HG03139 (cell line): ENCODE measurements at regions not wholly inside any gene's neighbourhood (a gene's known extent, or its start where the extent isn't known, plus 50 kb on each side); places are given as distances from the start of the nearest gene placed in this dataset.

Experiments
- ATAC-seq: cut with Tn5 transposase; IDR thresholded peaks from one replicate; pipeline ENCODE4 v1.9.1; 2021; ENCODE audit not compliant: unreplicated experiment

DNA sequence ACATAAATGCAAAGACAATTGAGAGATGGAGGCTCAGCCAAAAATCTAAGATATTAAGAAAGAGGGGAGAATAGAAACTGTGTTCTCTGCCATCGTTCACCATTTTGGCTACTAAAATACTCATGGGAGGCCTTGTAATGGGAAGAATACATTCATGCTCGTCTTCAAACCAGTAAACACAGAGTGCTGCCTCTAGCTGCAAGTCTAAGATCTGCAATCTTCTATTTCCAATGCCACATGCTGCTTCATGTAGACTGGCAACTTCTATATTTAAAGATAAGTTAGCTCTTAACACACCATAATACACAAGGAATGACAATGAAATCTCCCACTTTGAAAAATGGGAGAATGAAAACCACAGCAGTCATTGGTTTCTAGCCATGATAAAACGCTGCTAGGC lies 387.3 kb downstream of the HS3ST3B1 start:
- ATAC-seq: no peak

DNA sequence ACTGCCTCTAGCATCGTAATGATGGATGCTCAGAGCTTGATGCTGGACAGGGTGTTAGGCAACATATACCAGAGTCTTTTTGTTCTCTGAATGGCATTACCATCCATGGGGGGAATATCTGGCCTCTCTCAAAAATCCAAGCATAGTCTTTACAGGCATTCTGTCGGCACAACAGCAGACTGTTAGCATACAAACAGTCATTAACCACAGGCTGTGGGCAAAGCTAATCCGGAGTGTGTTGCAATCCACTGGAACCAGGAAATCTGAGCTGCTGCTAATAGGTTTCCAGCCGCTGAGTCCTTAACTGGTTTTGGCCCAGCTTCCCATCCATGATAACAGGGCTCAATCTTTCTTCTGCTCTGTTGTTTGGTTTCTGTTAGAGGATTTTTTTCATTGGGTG lies 371.9 kb downstream of the HS3ST3B1 start:
- no peak for ATAC-seq

DNA sequence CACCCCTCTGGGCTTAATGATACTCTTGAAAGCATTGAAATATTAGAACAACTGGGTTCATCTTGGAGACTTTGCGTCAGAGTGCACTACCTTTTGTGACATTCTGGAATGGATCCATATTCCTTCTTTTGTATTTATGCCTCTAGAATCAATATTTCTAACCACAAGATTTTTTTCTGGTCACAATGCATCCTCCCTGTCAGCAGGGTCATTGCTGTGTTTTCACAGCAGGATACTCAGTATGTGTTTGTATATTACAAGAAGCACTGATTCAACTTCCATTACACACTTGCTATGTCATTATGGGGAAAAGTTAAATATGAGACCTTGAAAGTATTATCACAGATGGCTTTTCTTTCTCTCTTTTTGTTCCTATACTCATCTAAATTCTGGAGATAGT lies 370.0 kb downstream of the HS3ST3B1 start:
- ATAC-seq: no peak

DNA sequence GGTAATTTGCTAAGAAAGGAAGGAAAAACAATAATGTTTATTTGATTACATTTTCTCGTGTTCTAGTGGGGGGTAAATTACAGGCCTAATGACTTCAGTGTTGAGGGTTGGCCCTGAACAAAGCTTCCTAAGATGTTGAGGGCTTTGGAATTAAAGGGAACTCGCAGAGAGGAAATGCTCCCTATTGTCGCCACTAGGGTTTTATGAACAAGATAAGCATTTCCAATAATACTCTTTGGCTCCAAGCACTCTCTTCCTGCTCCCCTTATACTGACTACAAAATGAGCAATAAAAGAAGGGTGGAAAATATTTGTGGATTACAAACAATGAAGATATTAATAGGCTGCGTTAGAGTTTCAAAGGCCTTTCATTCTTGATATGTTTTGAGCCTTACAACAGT lies 363.6 kb downstream of the HS3ST3B1 start:
- no peak for ATAC-seq

DNA sequence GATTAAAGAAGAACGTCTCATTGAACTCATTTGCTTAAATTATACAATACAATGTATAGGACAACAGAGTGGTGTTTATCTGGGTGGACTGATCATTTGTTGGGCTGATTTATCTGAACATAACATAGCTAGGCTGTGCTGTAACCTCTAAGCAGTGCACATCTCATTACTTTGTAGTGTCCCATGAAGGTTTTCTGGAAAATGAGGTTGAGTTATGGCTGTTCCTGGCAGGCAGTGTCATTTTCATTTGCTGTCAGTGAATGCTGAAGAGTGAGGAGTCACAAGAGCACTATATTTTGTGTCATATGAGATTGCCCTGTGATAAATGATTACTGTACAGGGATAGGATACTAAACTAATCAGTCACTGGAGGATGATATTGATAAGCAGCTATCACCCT lies 340.2 kb downstream of the HS3ST3B1 start:
- no peak for ATAC-seq

DNA sequence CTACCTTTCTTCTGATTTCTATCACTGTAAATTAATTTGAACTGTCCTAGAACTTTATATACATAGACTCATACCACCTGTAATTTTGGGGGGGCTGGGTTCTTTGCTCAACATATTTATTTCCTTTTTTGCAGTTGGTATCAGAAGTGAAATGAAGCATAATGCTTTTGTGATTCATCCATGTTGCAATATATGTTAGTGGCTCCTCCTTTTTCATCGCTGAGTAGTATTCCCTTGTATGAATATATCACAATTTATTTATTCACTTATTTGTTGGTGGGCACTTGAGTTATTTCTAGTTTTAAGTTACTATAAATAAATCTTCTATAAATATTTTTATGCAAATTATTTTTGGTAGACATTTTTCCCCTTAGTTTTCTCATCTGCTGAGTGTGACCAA lies 336.4 kb downstream of the HS3ST3B1 start:
- ATAC-seq: no peak

DNA sequence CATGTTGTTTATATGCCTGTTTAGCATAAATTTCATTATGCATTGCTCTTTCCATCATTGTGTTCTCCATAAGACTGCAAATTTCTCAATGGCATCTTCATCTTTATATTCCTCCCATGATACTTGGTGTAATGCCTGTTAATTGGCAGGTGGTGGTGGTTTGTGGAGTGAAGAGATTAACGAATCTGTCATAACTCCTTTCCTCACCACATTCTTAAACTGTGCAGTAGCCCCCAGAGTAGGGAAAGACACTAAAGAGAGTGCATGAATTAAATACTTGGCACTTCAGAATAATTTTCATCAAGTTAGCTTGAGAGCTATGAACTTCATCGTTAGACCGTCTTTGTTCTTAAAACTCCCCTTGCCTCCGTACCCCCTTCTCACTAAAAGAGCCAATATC lies 329.7 kb downstream of the HS3ST3B1 start:
- no peak for ATAC-seq

DNA sequence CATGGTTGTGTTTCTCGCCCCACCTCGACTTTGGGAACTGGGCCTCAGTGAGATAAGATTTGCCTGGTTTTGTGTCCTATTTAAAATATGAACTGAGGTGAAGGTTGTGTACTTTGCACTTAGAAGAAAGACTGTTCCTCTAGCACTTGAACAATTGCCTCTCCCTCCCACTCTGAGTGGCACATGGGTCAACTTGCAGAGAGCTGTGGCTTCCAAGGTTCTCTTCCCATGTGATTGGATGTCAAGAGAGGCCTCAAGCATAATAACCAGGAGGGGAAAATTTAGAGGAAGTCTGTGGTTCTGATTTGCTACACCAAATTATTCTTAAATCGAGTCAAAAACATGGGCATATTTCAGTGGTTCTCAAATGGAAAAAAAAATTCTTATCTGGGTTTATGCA lies 329.2 kb downstream of the HS3ST3B1 start:
- no peak for ATAC-seq

DNA sequence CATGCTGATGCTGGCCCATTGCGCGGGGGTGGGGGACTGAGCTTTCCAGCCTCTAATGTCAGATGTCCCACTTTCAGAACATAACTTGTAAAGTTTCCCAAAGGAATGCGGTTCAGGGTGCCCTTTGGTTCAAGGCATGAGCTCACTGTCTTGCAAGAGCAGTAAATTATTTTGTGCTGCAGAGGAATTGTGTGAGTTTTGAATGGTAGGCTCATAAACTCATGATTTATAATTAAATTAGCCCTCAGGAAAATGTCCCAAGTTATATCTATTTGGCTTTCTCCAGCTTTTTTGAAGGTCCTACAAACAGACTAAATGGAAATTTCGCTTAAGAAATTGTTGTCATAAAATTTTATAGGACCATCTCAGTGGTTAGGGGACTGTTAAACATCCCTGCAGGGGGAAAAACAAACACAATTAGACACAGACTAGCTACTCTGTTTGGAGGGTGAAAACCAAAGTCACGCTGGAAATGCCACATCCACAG lies 321.8 kb downstream of the HS3ST3B1 start:
- no peak for ATAC-seq

DNA sequence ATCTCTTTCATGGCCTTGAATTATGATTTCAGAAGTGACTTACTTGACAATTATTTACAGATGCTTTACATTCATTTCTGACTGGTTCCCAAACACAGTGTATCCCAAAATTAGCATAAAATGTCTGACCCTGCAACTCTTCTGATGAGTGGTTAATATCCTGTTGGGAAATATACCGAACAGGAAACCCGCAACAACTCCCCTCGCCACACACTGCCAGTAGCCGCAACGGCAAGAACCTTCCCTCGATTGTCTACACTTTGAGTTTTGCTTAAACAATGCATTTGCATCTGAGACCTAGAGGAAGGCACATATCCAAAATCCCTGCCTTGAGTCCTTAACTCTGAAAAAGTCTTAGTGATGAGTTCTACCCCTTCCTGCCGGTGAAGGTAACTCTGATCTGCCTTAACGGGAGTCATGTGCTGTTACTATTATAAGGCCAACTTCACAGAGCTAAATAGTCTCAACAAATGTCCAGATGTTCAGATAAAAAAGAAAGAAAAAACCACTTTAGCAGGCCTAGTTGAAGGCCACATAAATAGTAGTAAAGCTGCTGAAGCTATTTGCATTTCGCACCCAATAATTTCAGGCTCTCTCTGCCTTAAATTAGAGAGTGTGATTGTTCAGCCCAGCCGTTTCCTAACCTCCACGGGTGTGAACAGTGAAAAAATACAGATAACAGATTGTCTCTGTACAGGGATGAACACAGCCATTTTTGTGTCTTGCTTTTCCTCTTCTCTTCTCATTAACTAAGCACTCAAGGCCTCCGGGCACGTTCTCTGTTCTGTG lies 321.1 kb downstream of the HS3ST3B1 start:
- no peak for ATAC-seq

DNA sequence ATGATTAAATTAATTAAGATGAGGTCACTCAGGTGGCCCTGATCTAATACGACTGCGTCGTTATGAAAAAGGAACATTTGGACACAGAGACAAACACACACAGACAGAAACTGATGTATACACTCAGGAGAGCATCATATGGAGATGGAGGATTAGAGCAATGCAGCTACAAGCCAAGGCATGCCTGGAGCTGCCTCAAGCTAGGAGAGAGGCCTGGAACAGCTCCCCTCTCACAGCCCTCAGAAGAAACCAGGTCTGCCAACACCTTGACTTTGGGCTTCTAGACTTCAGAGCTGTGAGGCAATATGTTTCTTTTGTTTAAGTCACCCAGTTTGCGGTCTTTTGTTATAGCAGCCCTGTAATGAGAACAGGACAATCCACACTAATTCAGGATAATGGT lies 318.9 kb downstream of the HS3ST3B1 start:
- no peak for ATAC-seq

DNA sequence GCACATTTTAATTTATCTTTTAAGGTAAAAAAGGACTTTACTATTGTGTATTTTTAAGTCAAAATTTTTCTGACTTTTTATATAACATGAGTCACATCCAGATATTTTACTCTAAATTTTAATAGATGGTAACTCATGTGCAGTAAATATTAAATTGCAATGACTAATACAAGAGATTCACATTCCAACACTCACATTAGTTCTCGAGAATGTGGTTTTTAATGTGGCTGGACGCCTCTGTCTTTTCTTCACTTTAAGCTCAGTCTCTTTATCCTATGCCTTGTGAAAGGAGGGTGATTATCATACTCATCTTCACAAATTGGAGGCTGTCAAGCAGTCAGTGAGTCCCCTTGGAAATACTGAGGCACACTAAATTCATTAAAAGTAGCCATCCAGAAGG lies 315.6 kb downstream of the HS3ST3B1 start:
- ATAC-seq: no peak

DNA sequence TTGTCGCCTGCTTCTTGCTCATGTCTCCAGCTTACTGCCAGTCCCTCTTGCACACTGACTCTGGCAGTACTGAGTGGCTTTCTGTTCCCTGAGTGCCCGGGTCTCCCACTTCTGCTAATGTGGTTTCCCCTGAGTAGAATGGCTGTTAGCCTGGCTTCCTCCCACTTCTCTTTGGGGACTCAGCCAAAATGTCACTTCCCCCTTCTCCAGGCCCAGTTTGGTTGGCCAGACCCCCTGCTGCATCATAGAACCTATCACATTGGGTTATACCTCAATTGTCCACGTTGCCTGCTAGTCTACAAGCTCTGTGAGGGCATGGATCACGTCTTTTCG lies 304.4 kb downstream of the HS3ST3B1 start:
- ATAC-seq: no peak

DNA sequence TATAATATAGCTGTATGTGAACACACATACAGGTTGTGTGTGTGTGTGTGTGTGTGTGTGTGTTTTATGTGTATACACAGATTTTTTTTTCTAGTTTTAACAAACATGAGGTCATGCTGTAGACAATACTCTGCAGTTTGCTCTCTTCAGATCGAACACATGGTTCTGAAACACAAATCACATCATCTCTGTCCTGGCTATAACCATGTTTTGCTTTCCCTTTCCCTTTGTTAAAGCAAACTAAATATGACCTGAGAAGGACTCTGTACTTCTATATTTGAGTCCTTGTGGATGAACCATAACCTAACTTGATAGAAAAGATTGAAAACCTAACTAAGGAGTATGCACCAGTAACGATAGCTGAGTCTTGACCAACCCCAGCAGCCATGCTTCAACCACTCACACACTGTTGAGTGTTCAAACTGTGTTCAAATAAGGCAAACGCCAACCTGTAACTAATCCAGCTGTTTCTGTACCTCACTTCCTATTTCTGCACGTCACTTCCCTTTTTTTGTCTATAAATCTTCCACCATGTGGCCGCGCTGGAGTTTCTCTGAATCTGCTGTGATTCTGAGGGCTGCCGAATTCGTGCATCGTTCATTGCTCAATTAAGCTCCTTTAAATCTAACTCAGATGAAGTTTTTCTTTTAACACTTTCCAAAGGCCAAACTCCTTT lies 303.8 kb downstream of the HS3ST3B1 start:
- no peak for ATAC-seq

DNA sequence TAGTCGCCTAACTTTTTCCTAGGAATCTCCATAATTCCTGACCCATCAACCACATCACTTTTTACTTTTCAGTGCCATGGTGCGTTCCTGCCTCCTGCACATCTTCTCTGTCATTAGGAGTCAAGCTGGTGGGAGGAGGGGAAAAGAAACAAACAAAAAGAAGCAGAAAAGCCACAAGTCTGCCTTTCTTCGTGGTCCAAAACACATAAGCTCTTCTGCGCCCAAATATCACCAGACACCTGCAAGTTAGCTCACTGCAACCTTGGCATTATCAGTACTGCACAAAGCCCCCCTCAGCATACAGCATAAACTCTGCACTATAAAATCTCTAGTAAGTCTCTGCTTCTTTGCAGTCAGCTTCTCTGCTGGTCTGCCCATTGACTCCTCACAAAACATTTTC lies 295.3 kb downstream of the HS3ST3B1 start:
- no peak for ATAC-seq

DNA sequence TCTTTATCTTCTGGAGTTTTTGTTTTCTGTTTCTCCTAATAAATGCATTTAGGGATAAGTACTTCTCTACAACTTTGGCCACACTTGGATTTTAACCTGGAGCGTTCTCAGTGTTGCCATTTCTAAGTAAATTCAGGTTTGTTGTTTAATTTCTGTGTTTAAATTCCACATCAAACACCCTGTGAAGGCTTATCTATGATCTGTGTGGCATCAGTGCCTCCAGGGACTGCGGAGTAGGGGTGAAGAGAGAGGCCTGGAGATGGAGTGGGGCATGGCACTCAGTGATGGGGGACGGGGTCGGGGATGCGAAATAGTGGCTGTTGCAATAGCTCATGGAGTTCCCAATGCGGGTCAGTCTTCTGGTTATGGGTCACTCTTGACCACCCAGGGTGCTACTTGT lies 294.8 kb downstream of the HS3ST3B1 start:
- ATAC-seq: no peak

DNA sequence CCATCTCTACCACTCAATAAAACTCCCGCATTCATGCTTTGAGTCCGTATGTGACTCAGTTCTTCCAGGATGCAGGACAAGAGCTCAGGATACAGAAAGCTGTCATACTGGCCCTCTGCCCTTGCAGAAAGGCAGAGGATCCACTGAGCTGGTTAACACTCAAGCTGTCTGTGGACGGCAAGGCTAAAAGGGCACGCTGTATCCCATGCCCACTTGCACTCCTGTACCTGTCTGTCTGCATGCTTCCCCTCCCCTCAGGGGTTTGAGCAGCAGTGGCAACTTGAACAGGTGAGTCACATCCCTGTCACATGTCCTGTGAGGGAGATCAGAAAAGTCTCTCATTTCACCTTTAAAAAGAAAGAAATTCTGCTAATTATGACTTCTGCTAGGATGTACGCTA lies 293.8 kb downstream of the HS3ST3B1 start:
- no peak for ATAC-seq

DNA sequence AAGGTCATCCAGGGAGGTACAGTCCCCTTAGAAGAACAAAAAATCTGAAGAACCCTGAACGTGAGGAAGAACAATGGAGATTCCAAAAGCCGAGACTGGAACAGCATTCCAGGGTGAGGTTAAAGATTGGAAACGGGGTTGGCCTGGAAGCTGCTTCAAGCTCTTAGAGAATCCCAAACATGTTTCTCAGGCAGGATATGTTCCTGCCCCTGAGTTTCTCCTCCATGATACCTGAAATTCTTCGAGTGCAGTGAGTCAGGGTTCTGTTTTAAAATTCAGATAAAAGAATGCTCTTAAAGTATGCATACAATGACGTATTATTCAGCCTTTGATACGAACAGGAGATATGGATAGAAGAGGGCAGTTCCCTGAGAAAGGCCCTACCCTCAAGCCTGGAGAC lies 293.1 kb downstream of the HS3ST3B1 start:
- ATAC-seq: no peak

DNA sequence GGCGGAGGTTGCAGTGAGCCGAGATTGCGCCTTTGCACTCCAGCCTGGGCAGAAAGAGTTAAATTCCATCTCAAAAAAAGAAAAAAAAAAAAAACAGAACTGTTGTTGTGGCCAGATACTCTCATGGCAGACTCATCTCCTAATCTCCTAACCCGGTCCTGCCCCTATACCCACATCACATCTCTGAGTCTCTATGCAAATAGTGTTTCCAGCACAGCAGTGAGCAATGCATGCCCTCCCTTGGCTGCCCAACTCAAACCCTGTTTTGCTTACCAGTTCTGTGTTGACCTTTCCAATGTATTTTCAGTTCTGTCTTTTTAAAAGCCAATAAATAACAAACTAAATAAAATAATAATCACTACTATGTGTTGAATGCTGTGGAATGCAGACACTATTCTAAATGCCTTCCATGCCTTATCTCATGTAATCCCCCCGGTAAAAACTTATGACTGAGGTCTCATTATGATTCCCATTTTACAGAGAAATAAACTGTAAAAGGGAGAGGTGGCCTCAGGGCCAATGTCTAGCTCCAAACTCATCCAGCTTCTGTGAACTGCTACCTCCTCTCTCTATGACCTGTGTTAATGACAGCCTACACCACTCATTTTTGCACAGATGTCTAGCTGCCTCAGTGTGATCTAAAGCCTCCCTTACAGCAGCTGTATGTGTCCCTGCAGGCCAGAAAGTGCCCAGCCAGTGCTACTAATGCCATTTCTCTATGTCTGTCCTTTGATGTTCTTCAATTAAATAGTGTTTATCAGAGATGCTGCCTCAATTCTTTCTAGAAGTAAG lies 289.8 kb downstream of the HS3ST3B1 start:
- no peak for ATAC-seq

DNA sequence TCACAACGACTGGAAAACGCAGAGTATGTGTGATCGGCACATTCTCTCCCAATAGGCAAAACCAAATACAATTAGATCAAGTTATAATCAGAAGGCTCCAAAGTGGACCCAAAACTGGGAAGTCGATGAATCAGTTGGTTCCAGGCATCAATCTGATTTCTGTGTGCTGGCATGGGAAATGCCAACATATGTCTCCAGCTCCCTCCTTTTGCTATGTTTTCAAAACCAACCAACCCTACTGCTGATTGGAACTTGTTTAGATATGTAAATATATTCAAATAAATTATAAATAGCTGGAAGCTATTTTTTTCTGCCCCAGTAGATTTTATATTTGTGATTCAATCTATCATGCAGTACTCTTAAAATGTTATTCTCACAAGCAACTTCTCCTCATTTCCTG lies 284.2 kb downstream of the HS3ST3B1 start:
- ATAC-seq: no peak

DNA sequence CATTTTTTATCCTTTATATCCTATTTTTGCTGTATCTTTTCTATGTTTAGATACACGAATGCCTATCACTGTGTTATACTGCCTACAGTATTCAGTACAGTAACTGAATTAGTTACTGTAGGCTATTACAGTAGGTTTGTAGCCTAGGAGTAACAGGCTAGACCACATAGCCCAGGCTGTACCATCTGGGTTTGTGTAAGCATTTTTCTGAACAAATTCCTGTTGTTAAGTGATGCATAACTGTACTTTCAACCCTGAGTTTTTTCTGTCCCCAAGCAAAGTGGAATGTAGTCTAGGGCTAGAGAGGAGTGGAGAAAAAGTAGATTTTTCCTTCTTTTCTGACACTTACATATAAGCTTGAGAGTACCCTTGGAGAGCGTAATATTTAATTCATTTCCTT lies 282.1 kb downstream of the HS3ST3B1 start:
- ATAC-seq: no peak
